Upper lobe of right lung (tissue), 1 donor: ENCODE measurements at regions not wholly inside any gene's neighbourhood (a gene's known extent, or its start where the extent isn't known, plus 50 kb on each side); places are given as distances from the start of the nearest gene placed in this dataset.

Source experiments
- ATAC-seq: fragments of 200-7000 bp; cut with Tn5 transposase; one replicate; pipeline ENCODE4 v1.9.1; 2020; ENCODE audit warnings: mild to moderate bottlenecking, moderate library complexity
- DNase-seq: peaks from one replicate; pipeline ENCODE4 v3.0.0-alpha.2; 2020
- H3K27ac ChIP-seq: fragments of 200-600 bp; one replicate; pipeline ENCODE4 v1.8.0; 2022
- H3K27me3 ChIP-seq: fragments of 200-600 bp; one replicate; pipeline ENCODE4 v1.8.0; 2022; ENCODE audit warnings: mild to moderate bottlenecking
- H3K36me3 ChIP-seq: fragments of 200-600 bp; one replicate; pipeline ENCODE4 v1.8.0; 2022
- H3K4me1 ChIP-seq: fragments of 200-600 bp; one replicate; pipeline ENCODE4 v1.8.0; 2022
- H3K4me3 ChIP-seq: fragments of 200-600 bp; one replicate; pipeline ENCODE4 v1.8.0; 2022; ENCODE audit warnings: mild to moderate bottlenecking
- H3K9me3 ChIP-seq: fragments of 200-600 bp; one replicate; pipeline ENCODE4 v1.8.0; 2022
- intact Hi-C: fragments of 100-400 bp; cut with DNase I; formaldehyde crosslinking; loops from one replicate; pipeline ENCODE4 v1.11.0; 2022
- TF ChIP-seq, protein P1 (sequence below): fragments of 200-600 bp; IDR thresholded peaks from one replicate; pipeline ENCODE4 v1.8.0; 2022; ENCODE audit warnings: antibody characterized with exemption
- donor health status: DM: no; HTN: yes; CAD: no; lungs with severe emphysema.

DNA sequence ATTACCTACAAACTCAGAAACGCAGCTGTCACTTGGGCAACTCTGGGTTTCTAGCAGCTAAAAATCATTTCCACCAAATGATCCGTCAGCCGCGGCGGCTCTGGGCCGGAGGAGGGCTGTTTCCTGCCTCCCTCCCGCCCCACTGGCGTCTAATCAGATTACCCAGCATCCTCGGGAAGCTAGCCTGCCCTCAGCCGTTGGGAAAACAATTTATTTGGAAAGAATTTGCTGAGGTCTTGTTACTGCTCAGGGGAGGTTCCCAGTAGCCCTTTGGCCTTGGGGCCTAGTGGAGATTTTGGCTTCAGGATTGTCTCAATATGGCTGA lies 65.0 kb upstream of the ADGRA1 start:
- no peaks in the 10 kb centered on the region for H3K36me3 ChIP-seq
- intact Hi-C loops = no loop called here
- H3K4me1 ChIP-seq = no peaks in the 10 kb centered on the region
- H3K4me3 ChIP-seq = no peak overlapping the region
- ATAC-seq (no peak), DNase-seq (no peak)
- H3K27me3 ChIP-seq = peaks cover 11% of the 10 kb centered on the region
- TF ChIP-seq, protein P1, sequence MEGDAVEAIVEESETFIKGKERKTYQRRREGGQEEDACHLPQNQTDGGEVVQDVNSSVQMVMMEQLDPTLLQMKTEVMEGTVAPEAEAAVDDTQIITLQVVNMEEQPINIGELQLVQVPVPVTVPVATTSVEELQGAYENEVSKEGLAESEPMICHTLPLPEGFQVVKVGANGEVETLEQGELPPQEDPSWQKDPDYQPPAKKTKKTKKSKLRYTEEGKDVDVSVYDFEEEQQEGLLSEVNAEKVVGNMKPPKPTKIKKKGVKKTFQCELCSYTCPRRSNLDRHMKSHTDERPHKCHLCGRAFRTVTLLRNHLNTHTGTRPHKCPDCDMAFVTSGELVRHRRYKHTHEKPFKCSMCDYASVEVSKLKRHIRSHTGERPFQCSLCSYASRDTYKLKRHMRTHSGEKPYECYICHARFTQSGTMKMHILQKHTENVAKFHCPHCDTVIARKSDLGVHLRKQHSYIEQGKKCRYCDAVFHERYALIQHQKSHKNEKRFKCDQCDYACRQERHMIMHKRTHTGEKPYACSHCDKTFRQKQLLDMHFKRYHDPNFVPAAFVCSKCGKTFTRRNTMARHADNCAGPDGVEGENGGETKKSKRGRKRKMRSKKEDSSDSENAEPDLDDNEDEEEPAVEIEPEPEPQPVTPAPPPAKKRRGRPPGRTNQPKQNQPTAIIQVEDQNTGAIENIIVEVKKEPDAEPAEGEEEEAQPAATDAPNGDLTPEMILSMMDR = no peak
- no peak overlapping the region for H3K27ac ChIP-seq
- no peaks in the 10 kb centered on the region for H3K9me3 ChIP-seq

DNA sequence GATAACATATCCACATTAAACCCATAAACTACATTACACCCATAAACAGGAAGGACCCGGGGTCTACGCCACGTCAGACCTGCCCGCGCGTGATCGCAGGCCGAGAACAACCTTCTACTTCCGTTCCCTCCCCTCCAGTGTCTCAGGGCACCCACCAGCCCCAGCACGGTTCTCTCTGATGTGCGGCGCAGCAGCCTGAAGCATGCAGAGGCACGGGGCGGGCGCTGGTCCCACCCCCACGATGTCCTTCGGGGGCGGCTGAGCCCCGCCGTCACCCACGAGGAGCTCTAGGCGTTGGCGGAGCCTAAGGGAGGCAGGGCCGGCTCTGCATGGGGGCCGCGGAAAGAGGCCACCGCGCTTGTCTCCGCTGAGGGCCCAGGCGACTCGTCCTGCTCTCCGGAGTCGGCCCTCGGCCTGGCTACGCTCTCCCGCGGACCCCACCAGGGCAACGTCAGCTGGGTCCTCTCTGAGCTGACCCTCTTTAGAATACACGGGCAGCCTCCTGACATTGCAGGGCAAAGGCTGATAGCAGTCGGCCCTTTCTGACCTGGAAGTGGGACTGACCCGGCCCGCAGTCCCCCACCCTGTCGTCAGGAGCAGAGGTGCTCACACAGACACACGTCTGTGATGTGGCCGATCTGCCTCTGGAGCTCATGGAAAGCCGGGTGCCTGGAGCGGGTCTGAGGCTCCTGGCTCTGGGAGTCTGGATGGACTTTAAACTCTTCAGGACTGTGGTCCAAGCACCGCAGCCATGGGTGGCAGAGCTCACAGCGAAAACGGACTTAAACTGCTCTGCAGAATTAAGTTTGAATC lies 65.6 kb upstream of the ADGRA1 start:
- H3K27me3 ChIP-seq = peaks cover 11% of the 10 kb centered on the region
- intact Hi-C loops = no loop called here

DNA sequence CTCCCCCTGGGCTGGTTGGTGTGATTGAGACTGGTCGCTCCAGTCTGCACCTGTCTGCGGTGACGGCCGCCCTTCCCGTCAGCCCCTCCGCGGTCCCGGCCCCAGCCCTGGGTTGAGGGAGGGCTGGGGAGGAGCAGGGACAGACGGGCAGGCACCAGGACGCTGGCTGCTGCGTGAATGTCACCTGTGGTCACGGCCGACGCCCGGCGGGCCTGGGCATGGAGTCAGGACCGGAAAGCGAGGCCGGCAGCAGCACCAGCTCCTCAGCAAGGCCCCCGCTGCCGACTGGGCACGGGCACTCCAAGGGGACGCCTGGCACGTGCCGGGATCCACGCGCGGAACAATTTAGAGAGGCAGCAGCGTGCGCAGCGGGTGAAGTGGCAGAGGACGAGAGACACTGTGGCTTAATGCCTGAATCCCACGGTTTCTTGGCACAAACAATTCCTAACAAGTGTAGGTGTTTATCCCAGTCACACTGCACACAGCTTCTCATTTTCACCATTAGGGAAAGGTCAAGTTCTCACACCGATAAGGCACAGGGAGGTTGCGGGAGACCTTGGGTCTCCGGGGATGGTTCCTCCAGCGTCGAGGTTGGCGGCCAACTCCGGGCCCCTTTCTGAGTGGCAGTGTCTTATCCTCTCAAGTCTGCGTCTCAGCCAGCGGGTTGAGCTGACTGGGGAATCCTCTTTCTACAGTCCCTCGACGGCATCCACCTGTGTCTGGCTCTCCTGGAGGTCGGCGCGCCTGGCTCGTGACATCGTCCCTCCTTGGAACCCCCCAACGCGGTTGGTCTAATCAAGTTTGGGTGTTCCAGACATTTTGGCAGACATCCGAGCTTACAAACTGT lies 66.4 kb upstream of the ADGRA1 start:
- H3K27me3 ChIP-seq = peaks cover 11% of the 10 kb centered on the region
- ATAC-seq = no peak
- no peak for DNase-seq
- TF ChIP-seq, protein P1 = no peak
- intact Hi-C loops = no loop called here
- no peaks in the 10 kb centered on the region for H3K9me3 ChIP-seq
- H3K4me1 ChIP-seq = no peaks in the 10 kb centered on the region
- H3K4me3 ChIP-seq = no peak overlapping the region
- H3K27ac ChIP-seq = no peak overlapping the region
- no peaks in the 10 kb centered on the region for H3K36me3 ChIP-seq

More for the DNA sequence above, 65.6 kb upstream of the ADGRA1 start:
- TF ChIP-seq, protein P1 = no peak
- Histone ChIP-seq H3K9me3 (no peaks in the 10 kb centered on the region), H3K4me3 (no peak overlapping the region), H3K4me1 (no peaks in the 10 kb centered on the region), H3K36me3 (no peaks in the 10 kb centered on the region), H3K27ac (no peak overlapping the region)
- DNase-seq (no peak), ATAC-seq (no peak)

DNA sequence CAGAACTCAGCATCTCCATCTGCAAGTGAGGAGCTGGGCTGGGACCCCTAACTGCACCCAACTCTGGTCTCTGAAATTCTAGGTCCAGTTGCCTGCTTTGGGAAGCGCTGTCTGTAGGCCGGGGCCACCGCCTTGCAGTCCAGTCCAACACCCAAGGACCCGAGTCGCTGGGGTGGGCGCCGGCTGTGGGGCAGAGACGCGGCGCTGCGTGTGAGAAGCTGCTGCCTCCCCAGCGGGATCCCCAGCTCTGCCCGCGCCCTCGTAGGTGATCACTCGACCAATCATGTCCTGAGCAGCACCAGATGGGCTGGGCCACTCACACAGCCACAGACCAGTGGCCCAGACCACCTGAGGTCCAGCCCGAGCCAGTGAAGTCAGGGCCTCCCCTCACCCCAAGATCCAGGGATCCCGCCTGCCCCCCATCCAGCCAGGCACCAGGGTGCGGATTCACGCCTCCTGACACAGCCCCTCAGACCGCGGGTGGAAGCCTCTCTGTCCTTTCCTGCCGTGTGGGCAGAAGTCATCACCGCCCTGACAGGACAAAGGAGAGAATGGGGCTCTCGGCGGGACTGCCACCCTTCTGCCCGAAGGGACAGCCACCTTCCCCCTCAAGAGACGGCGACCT lies 67.4 kb upstream of the ADGRA1 start:
- Histone ChIP-seq H3K27ac (no peak overlapping the region), H3K4me1 (no peaks in the 10 kb centered on the region), H3K36me3 (no peaks in the 10 kb centered on the region), H3K4me3 (no peak overlapping the region), H3K9me3 (no peaks in the 10 kb centered on the region), H3K27me3 (peaks cover under 1% of the 10 kb centered on the region)
- TF ChIP-seq, protein P1 = no peak
- DNase-seq (no peak), ATAC-seq (no peak)
- intact Hi-C loops = no loop called here

DNA sequence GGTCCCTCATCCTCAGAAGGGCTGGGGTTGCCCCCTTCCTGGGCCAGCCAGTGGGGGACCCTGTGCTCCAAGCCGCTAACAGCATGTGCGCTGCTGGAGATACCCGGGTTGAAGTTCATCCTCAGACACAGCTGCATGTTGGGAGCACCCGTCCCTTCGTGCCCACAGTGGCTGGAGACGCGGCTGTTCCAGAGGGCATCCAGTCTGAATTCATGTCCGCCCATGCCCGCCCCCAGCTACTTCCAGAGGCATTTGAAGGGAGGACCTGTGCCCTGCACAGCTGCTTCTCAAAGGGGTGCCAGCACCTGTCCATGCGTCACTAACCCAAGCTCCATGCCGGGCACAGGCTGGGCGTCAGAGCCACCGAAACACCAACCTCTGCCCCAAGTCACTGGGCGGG lies 68.1 kb upstream of the ADGRA1 start:
- no peak overlapping the region for H3K27ac ChIP-seq
- intact Hi-C loops = no loop called here
- ATAC-seq (no peak), DNase-seq (no peak)
- no peaks in the 10 kb centered on the region for H3K9me3 ChIP-seq
- TF ChIP-seq, protein P1 = no peak
- H3K27me3 ChIP-seq = no peaks in the 10 kb centered on the region
- no peaks in the 10 kb centered on the region for H3K36me3 ChIP-seq
- no peaks in the 10 kb centered on the region for H3K4me1 ChIP-seq
- no peak overlapping the region for H3K4me3 ChIP-seq
